H1 (cell line): ENCODE measurements at regions not wholly inside any gene's neighbourhood (a gene's known extent, or its start where the extent isn't known, plus 50 kb on each side); places are given as distances from the start of the nearest gene placed in this dataset.
A peak's percentile ranks its signal among the peaks of the same experiment; 100 is the strongest.

ENCODE experiments used
- CTCF ChIA-PET: fragments of 300-600 bp; sonication (Branson Sonifier 250); formaldehyde crosslinking; loops from one replicate; lab custom pipeline; 2021; ENCODE audit not compliant: partially characterized antibody; lab: Charles Lee
- POLR2A ChIA-PET: fragments of 300-600 bp; sonication (Branson Sonifier 250); formaldehyde crosslinking; loops from one replicate; lab custom pipeline; 2021; ENCODE audit warnings: inconsistent platforms; ENCODE audit not compliant: partially characterized antibody; lab: Charles Lee
- DNase-seq, 2 experiments: peaks; one replicate each; pipeline versions ENCODE4 v3.0.0 to v3.0.0-alpha.2; 2010 to 2022; ENCODE audit warnings: low spot score in 2 of 2, low read depth in 1 of 2, mixed read lengths in 1 of 2
- FAIRE-seq: peaks from 2 replicates; lab custom pipeline; 2011; peaks lifted over from hg19 to GRCh38; lab: Jason Lieb, UNC
- H2AFZ ChIP-seq: 2 replicates; pipeline ENCODE4 v1.8.1; 2012; ENCODE audit warnings: low read length, inconsistent platforms
- H2AK5ac ChIP-seq: 2 replicates; pipeline ENCODE4 v1.6.1; 2013; ENCODE audit warnings: low read depth, low read length
- H2BK120ac ChIP-seq: replicated peaks from 2 replicates; pipeline ENCODE3; 2013; ENCODE audit warnings: low read depth, low read length, inconsistent platforms
- H2BK12ac ChIP-seq: 2 replicates; pipeline ENCODE4 v1.6.1; 2013; ENCODE audit warnings: low read depth, low read length
- H2BK15ac ChIP-seq: 2 replicates; pipeline ENCODE4 v1.6.1; 2013; ENCODE audit warnings: low read length
- H2BK20ac ChIP-seq: 2 replicates; pipeline ENCODE4 v1.6.1; 2013; ENCODE audit warnings: low read length
- H2BK5ac ChIP-seq: 2 replicates; pipeline ENCODE4 v1.6.1; 2013; ENCODE audit warnings: low read depth, low read length
- H3K14ac ChIP-seq: 2 replicates; pipeline ENCODE4 v1.6.1; 2013; ENCODE audit warnings: inconsistent platforms; ENCODE audit not compliant: insufficient read length
- H3K18ac ChIP-seq: 2 replicates; pipeline ENCODE4 v1.6.1; 2013; ENCODE audit warnings: low read length; ENCODE audit errors: extremely low read depth
- H3K23ac ChIP-seq: 2 replicates; pipeline ENCODE4 v1.6.1; 2013; ENCODE audit warnings: inconsistent platforms; ENCODE audit not compliant: insufficient read length
- H3K23me2 ChIP-seq: 2 replicates; pipeline ENCODE4 v1.6.1; 2013; ENCODE audit warnings: low read depth, low read length
- H3K27ac ChIP-seq: 2 replicates; pipeline ENCODE4 v1.6.1; 2011; ENCODE audit warnings: low read depth, low read length, inconsistent platforms
- H3K27me3 ChIP-seq, 4 experiments: replicated peaks in 1 of 4; 1 replicate in 1 of 4; 2 replicates in 3 of 4; pipeline versions ENCODE4 v1.6.1 to v1.8.1; 2011 to 2013; ENCODE audit warnings: low read length in 3 of 4, mild to moderate bottlenecking in 3 of 4, inconsistent platforms in 2 of 4, mixed read lengths in 2 of 4, moderate library complexity in 1 of 4; ENCODE audit not compliant: control insufficient read depth in 3 of 4, insufficient read depth in 3 of 4; ENCODE audit errors: extremely low read depth in 1 of 4
- H3K36me3 ChIP-seq, 4 experiments: 2 replicates each; pipeline versions ENCODE4 v1.6.1 to v1.8.1; 2011 to 2013; ENCODE audit warnings: mild to moderate bottlenecking in 4 of 4, low read length in 3 of 4, moderate library complexity in 2 of 4, control low read depth in 1 of 4, inconsistent platforms in 1 of 4; ENCODE audit not compliant: insufficient read depth in 4 of 4, control insufficient read depth in 2 of 4
- H3K4ac ChIP-seq: replicated peaks from 2 replicates; pipeline ENCODE3; 2013; ENCODE audit warnings: low read length, low read depth, mixed read lengths, inconsistent platforms; ENCODE audit not compliant: insufficient read length
- H3K4me1 ChIP-seq, 4 experiments: replicated peaks in 1 of 4; 1 replicate in 1 of 4; 2 replicates in 3 of 4; pipeline versions ENCODE4 v1.6.1 to v1.8.1; 2011 to 2013; ENCODE audit warnings: low read length in 3 of 4, inconsistent platforms in 2 of 4, mixed read lengths in 1 of 4; ENCODE audit not compliant: insufficient read depth in 4 of 4, control insufficient read depth in 3 of 4
- H3K4me2 ChIP-seq, 2 experiments: 2 replicates each; pipeline versions ENCODE4 v1.6.1 to v1.8.1; 2011 to 2013; ENCODE audit warnings: low read depth in 2 of 2, low read length in 2 of 2, control low read depth in 1 of 2, inconsistent platforms in 1 of 2, mild to moderate bottlenecking in 1 of 2; ENCODE audit not compliant: insufficient read depth in 1 of 2
- H3K4me3 ChIP-seq, 4 experiments: fragments of 200-600, 300-600 bp in 1 of 4; sonication (generic), shearing (Covaris generic), sonication (Bioruptor Twin) in 1 of 4; 2 replicates each; pipeline versions ENCODE4 v1.5.1 to v1.8.1; 2011 to 2016; ENCODE audit warnings: low read length in 4 of 4, low read depth in 3 of 4, control low read depth in 2 of 4, inconsistent platforms in 2 of 4, mild to moderate bottlenecking in 2 of 4, mixed read lengths in 1 of 4, moderate library complexity in 1 of 4; ENCODE audit not compliant: insufficient read depth in 2 of 4; ENCODE audit errors: extremely low read depth in 1 of 4
- H3K56ac ChIP-seq: replicated peaks from 2 replicates; pipeline ENCODE3; 2013; ENCODE audit warnings: low read depth, mild to moderate bottlenecking, mixed read lengths, low read length, inconsistent platforms; ENCODE audit not compliant: insufficient read length
- H3K79me1 ChIP-seq: 2 replicates; pipeline ENCODE4 v1.6.1; 2013; ENCODE audit warnings: low read depth, low read length, control low read depth
- H3K79me2 ChIP-seq, 2 experiments: 2 replicates each; pipeline versions ENCODE4 v1.6.1 to v1.8.1; 2012 to 2013; ENCODE audit warnings: low read length in 2 of 2, mild to moderate bottlenecking in 2 of 2, inconsistent platforms in 1 of 2; ENCODE audit not compliant: insufficient read depth in 2 of 2, control insufficient read depth in 1 of 2
- H3K9ac ChIP-seq, 4 experiments: replicated peaks in 1 of 4; 1 replicate in 1 of 4; 2 replicates in 3 of 4; pipeline versions ENCODE4 v1.6.1 to v1.8.1; 2011 to 2013; ENCODE audit warnings: low read depth in 3 of 4, low read length in 3 of 4, control low read depth in 2 of 4, mild to moderate bottlenecking in 2 of 4, moderate library complexity in 2 of 4, inconsistent platforms in 1 of 4; ENCODE audit errors: extremely low read depth in 1 of 4
- H3K9me3 ChIP-seq, 2 experiments: 2 replicates each; pipeline versions ENCODE4 v1.6.1 to v1.8.1; 2012 to 2013; ENCODE audit warnings: mild to moderate bottlenecking in 2 of 2, moderate library complexity in 2 of 2, control low read depth in 1 of 2, inconsistent platforms in 1 of 2, low read depth in 1 of 2, low read length in 1 of 2, mixed read lengths in 1 of 2; ENCODE audit not compliant: insufficient read depth in 2 of 2
- H4K20me1 ChIP-seq, 2 experiments: replicated peaks in 1 of 2; 2 replicates each; pipeline versions ENCODE3 to v1.8.1; 2011 to 2013; ENCODE audit warnings: inconsistent platforms in 2 of 2, low read length in 2 of 2, mild to moderate bottlenecking in 1 of 2; ENCODE audit not compliant: insufficient read depth in 2 of 2, control insufficient read depth in 1 of 2
- H4K5ac ChIP-seq: 2 replicates; pipeline ENCODE4 v1.6.1; 2013; ENCODE audit warnings: low read length, low read depth, mixed read lengths, inconsistent platforms; ENCODE audit not compliant: insufficient read length
- H4K8ac ChIP-seq: 2 replicates; pipeline ENCODE4 v1.8.0; 2013; ENCODE audit warnings: mild to moderate bottlenecking, moderate library complexity, low read length, inconsistent platforms; ENCODE audit not compliant: insufficient read depth; ENCODE audit errors: extremely low read depth
- H4K91ac ChIP-seq: replicated peaks from 2 replicates; pipeline ENCODE3; 2013; ENCODE audit warnings: low read length, mixed read lengths, inconsistent platforms; ENCODE audit not compliant: insufficient read length
- GABPA ChIP-seq: IDR thresholded peaks from 2 replicates; pipeline ENCODE4 v1.6.1; 2011; ENCODE audit warnings: mild to moderate bottlenecking, low read length, moderate library complexity, borderline replicate concordance; ENCODE audit not compliant: insufficient read depth
- MAX ChIP-seq: IDR thresholded peaks from 2 replicates; pipeline ENCODE4 v1.6.1; 2012; ENCODE audit warnings: inconsistent platforms
- RAD21 ChIP-seq, 2 experiments: IDR thresholded peaks in 1 of 2; conservative IDR thresholded peaks in 1 of 2; 2 replicates each; pipeline ENCODE4 v1.6.1; 2011; ENCODE audit warnings: low read depth in 2 of 2, low read length in 2 of 2, improper control_type of control experiment in 1 of 2, inconsistent platforms in 1 of 2, mild to moderate bottlenecking in 1 of 2, moderate library complexity in 1 of 2
- WGBS, 2 experiments: shearing (Covaris generic) in 1 of 2; methylation state at CpG; one replicate each; pipeline versions ENCODE4 v1.1.6 to v1.1.7; 2013 to 2015; ENCODE audit warnings: low lambda C conversion rate in 2 of 2, mixed read lengths in 2 of 2, inconsistent platforms in 1 of 2, low coverage in 1 of 2, missing lambda C conversion rate in 1 of 2; ENCODE audit not compliant: insufficient replicate concordance in 2 of 2, insufficient coverage in 1 of 2, insufficient read length in 1 of 2; ENCODE audit errors: extremely low coverage in 1 of 2, missing lambda C conversion rate in 1 of 2; 5-methylcytosine and 5-hydroxymethylcytosine counted together

- Histone ChIP-seq H4K5ac (no peak overlapping the region), H3K18ac (no peak overlapping the region), H4K91ac (no peak overlapping the region), H3K36me3 (no peaks in the 10 kb centered on the region), H3K79me1 (no peaks in the 10 kb centered on the region), H3K4me2 (no peak overlapping the region), H3K9ac (no peak overlapping the region), H3K14ac (no peak overlapping the region), H3K4me1 (peaks cover 0 to 2% (median 0%) of the 10 kb centered on the region in 4 experiments; a peak in 1 of 7 replicates), H3K23me2 (no peaks in the 10 kb centered on the region), H2BK12ac (no peak overlapping the region), H2AFZ (peak overlapping the region; percentile 75; the same call in 1 of the 2 replicates), H3K4ac (no peak overlapping the region), H3K27ac (no peak overlapping the region), H3K27me3 (no peaks in the 10 kb centered on the region; a peak in 1 of 7 replicates)
- FAIRE-seq, result no peak
- CTCF ChIA-PET, result interaction anchor here (0.8 kb wide), 1 partner anchor 294 kb away, joined by 4 read pairs; no protein-coding TSS in a partner anchor
- TF ChIP-seq GABPA, result peak; percentile 88
- no peak for TF ChIP-seq RAD21 (IDR thresholded peaks at IDR 0.05 in 1 of 2, conservative IDR thresholded peaks at IDR 0.05 in 1 of 2; ENCODE audit: low read depth in 2 of 2, low read length in 2 of 2)
- peak; percentile 22; the same call in 1 of the 2 replicates for TF ChIP-seq MAX
- TF ChIP-seq, all 59 proteins: peak for 2
- no peak for DNase-seq
- no peak overlapping the region for H2BK5ac ChIP-seq
- H3K9me3 ChIP-seq, result no peaks in the 10 kb centered on the region
- no peak overlapping the region for H3K23ac ChIP-seq
- H2BK20ac ChIP-seq, result no peak overlapping the region
- H3K79me2 ChIP-seq, result no peaks in the 10 kb centered on the region
- WGBS, 2 experiments, result 44% methylated on average over 2 of the region's 2 CpGs; no CpG with 5 or more reads in 1 of the 2 experiments
- no peak overlapping the region for H2BK15ac ChIP-seq
- H2AK5ac ChIP-seq, result no peak overlapping the region
- no peak overlapping the region for H2BK120ac ChIP-seq
- POLR2A ChIA-PET, result no interaction called here
- H3K56ac ChIP-seq, result no peak overlapping the region
- no peak overlapping the region; the same call in 1 of the 2 replicates for H4K8ac ChIP-seq
- no peak overlapping the region for H3K4me3 ChIP-seq
- no peaks in the 10 kb centered on the region for H4K20me1 ChIP-seq
Observed at GRCh38 chr14:99026471-99026870, 245.5 kb downstream of the BCL11B start.
